Loucy (cell line): ENCODE measurements at regions not wholly inside any gene's neighbourhood (a gene's known extent, or its start where the extent isn't known, plus 50 kb on each side); places are given as distances from the start of the nearest gene placed in this dataset.

Source experiments
- EZH2phosphoT487 ChIP-seq: fragments of 200-600 bp; IDR thresholded peaks from 2 replicates; pipeline ENCODE4 v1.6.1; 2018; ENCODE audit warnings: antibody characterized with exemption, mild to moderate bottlenecking, moderate library complexity, borderline replicate concordance
- TF ChIP-seq, protein P1 (sequence below): fragments of 200-600 bp; sonication (generic); conservative IDR thresholded peaks from 2 replicates; pipeline ENCODE4 v1.5.1; 2014; ENCODE audit warnings: mild to moderate bottlenecking, antibody characterized with exemption, low read length

- TF ChIP-seq, protein P1, sequence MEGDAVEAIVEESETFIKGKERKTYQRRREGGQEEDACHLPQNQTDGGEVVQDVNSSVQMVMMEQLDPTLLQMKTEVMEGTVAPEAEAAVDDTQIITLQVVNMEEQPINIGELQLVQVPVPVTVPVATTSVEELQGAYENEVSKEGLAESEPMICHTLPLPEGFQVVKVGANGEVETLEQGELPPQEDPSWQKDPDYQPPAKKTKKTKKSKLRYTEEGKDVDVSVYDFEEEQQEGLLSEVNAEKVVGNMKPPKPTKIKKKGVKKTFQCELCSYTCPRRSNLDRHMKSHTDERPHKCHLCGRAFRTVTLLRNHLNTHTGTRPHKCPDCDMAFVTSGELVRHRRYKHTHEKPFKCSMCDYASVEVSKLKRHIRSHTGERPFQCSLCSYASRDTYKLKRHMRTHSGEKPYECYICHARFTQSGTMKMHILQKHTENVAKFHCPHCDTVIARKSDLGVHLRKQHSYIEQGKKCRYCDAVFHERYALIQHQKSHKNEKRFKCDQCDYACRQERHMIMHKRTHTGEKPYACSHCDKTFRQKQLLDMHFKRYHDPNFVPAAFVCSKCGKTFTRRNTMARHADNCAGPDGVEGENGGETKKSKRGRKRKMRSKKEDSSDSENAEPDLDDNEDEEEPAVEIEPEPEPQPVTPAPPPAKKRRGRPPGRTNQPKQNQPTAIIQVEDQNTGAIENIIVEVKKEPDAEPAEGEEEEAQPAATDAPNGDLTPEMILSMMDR, result no peak
- no peak for TF ChIP-seq EZH2phosphoT487
These were observed 381.6 kb downstream of the NYAP2 start for GRCh38 chr2:225781145-225781544.
